ENCODE measurements at regions not wholly inside any gene's neighbourhood (a gene's known extent, or its start where the extent isn't known, plus 50 kb on each side); places are given as distances from the start of the nearest gene placed in this dataset.

DNA sequence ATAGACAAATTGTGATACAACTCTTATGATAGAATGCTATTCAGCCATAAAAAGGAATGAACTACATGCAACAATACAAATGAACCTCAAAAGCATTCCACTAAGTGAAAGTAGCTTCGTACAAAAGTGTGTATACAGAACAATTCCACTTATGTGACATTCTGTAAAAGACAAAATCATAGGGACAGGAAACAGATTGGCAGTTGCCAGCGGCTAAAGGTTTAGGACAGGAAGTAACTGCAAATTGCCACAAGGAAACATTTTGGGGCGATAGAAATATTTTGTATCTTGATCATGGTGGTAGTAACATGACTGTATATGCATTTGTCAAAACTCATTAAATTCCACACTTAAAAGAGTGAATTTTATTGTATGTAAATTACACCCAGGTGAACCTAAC is 113.4 kb downstream of the CAPZA3 start:
- TF ChIP-seq, protein P1, sequence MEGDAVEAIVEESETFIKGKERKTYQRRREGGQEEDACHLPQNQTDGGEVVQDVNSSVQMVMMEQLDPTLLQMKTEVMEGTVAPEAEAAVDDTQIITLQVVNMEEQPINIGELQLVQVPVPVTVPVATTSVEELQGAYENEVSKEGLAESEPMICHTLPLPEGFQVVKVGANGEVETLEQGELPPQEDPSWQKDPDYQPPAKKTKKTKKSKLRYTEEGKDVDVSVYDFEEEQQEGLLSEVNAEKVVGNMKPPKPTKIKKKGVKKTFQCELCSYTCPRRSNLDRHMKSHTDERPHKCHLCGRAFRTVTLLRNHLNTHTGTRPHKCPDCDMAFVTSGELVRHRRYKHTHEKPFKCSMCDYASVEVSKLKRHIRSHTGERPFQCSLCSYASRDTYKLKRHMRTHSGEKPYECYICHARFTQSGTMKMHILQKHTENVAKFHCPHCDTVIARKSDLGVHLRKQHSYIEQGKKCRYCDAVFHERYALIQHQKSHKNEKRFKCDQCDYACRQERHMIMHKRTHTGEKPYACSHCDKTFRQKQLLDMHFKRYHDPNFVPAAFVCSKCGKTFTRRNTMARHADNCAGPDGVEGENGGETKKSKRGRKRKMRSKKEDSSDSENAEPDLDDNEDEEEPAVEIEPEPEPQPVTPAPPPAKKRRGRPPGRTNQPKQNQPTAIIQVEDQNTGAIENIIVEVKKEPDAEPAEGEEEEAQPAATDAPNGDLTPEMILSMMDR (conservative IDR thresholded peaks at IDR 0.05; ENCODE audit: low read depth, low read length): no peak
- no peak for TF ChIP-seq EZH2phosphoT487 (IDR thresholded peaks at IDR 0.05; ENCODE audit: borderline replicate concordance, low read length)

Data from PC-3 (cell line).